ENCODE measurements at regions not wholly inside any gene's neighbourhood (a gene's known extent, or its start where the extent isn't known, plus 50 kb on each side); places are given as distances from the start of the nearest gene placed in this dataset.

DNA sequence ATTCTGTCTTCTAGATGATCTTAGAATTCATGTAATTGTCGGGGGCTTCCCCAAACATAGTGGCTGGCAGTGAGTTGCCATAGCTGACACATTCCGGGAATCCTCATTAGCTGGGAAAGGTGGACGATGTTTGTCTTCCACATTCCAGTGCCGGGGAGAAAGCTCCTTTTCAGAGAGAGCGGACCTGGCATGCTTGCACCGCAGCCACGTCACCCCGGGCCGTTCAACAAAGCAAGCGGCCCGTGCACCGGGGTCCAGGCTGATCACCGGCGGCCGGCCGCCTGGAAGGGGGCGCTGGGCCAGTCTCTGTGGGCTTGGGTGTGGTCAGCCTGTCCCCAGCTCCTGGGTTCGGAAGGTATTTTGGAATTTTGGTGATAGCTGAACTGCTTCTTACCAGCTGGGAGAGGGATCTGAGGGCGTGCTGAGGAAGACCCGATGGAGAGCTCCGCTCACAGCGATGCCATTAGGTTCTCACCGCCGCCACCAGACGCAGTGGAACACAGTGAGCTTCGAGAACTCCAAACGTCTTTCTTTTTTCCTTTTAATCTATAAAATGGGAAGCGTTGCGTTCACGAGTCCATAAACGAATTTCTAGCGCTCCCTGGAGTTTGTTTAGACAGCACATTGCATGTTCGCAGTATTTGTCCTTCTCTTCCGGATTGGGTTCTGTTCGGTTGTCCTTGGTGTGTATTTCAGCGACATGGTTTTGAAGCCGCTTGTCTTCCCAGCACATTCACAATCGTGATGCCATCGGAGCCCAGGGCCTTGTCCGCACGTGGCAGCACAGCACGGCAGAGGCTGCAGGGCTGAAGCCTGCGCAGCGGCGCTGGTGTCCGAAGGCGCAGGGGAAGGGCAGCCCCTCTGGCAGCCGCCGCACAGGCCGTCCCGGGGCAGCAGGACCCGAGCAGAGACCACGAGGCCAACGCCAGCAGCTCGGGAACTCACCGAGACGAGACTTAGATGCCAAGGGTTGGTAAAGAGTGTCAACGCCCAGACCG is 557.6 kb downstream of the QKI start:
- Mint-ChIP-seq H3K36me3 (ENCODE audit: low read depth) (no peaks in the 10 kb centered on the region), H3K9me3 (ENCODE audit: low read depth) (no peaks in the 10 kb centered on the region), H3K27me3 (no peaks in the 10 kb centered on the region), H3K4me1 (no peaks in the 10 kb centered on the region), H3K4me3 (no peak overlapping the region), H3K27ac (no peak overlapping the region)
- ATAC-seq: no peak
- CTCF ChIA-PET: no interaction called here
- intact Hi-C loops (cut with DNase I, micrococcal nuclease): no loop called here
- DNase-seq: no peak
- POLR2A ChIA-PET: no interaction called here

DNA sequence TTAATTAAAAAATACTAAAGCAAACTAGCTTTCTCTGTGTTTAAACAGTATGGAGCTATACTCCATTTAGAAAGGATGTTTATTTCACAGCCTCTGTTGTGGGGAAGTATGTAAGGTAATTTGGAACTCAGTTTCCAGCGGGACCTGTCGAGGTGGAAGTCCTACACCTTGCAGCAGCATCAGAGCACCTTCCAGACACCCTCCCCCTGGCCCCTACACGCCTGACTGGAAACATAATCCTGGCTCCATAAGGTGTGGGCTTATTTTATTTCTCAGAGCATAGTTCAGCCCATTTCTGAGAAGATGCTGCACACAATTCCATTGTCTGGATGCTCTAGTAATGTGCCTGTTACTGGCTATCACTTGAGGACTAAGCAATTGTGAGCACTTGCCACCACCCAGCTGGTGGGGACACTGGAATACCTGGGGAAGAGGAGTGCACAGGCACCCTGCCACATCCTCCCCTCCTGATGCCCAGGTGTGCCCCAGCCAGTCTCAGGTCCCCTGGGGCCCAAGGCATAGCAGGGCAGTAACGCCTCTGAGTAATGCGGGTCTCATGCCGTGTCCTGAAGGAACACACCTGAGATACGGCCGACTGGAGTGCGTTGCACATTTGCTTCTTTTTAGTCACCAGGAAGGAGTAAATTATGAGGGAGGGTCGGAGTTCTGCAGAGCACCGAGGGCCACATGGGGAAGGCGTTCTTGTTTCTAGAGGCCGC is 556.5 kb downstream of the QKI start:
- intact Hi-C loops (cut with DNase I, micrococcal nuclease): no loop called here
- Mint-ChIP-seq H3K36me3 (ENCODE audit: low read depth) (no peaks in the 10 kb centered on the region), H3K27ac (no peak overlapping the region), H3K9me3 (ENCODE audit: low read depth) (no peaks in the 10 kb centered on the region), H3K4me3 (no peak overlapping the region), H3K4me1 (no peaks in the 10 kb centered on the region), H3K27me3 (no peaks in the 10 kb centered on the region)
- POLR2A ChIA-PET: no interaction called here
- ATAC-seq (no peak), DNase-seq (no peak)
- CTCF ChIA-PET: no interaction called here

DNA sequence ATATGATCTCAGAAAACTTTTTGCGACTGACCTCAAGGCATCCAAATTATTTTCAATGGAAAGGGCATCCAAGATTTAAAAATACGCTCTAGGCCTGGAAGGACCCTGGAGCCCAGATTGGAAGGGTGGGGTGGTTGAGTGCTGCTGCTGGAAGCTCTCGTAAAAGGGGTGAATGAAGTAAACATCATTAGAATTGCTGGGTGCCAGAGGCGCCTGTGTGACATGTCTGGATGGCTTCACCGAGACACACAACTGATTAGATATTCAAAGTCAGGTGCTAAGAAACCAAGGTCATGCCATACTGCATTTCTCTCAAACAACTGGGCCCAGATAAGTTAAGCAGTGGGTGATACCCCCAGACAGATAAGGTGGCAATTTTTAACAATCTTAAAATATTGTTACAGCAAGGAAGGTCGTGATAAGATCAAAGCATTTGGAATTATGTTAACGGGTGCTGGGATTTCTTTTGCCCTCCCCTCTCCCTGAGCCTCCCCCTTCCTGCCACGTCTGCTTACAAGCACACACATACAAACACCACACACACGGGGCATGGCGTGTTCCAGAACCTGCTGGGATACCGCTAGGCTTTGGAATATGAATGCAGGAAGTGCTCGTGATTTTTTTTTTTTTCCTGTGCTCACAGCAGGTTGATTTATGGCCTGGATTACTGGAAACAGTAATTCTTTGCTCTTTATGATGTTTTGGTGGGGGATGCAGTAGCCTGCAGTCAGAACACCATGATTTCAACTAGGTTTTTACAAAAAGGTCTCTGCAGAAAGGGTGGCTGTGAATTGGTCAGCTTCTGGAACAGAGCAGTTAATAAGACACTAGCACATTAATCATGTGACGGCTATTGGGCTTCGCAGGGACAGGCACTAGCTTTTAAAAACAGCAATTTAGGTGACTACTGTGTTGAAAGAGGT is 551.2 kb downstream of the QKI start:
- no peak for DNase-seq
- intact Hi-C loops (cut with DNase I, micrococcal nuclease): no loop called here
- no peak overlapping the region for H3K27ac Mint-ChIP-seq
- no peak for ATAC-seq
- H3K4me1 Mint-ChIP-seq: no peaks in the 10 kb centered on the region
- POLR2A ChIA-PET: no interaction called here
- no peaks in the 10 kb centered on the region for H3K27me3 Mint-ChIP-seq
- no peaks in the 10 kb centered on the region for H3K36me3 Mint-ChIP-seq (ENCODE audit: low read depth)
- H3K9me3 Mint-ChIP-seq (ENCODE audit: low read depth): no peaks in the 10 kb centered on the region
- H3K4me3 Mint-ChIP-seq: no peak overlapping the region
- CTCF ChIA-PET: no interaction called here

DNA sequence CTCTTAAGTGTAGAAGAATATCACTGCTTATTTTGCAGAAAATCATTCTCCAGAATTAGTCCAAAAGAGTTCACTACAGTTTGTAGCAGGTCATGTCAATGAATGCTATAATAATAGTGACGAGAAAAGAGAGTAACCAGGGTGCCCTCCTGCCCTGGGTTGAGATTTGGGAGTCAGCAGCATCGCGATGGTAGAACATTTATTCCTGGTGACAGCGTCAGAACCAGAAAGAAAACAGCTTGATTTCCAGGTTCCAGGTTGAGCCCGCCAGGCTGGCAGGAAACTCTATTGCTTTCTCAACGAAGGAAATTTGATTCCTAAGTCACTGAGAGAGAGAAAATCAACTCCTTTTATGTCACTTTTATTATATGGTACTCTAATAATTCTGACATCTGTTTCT is 550.3 kb downstream of the QKI start:
- POLR2A ChIA-PET: no interaction called here
- DNase-seq (no peak), ATAC-seq (no peak)
- Mint-ChIP-seq H3K4me3 (no peak overlapping the region), H3K9me3 (ENCODE audit: low read depth) (no peaks in the 10 kb centered on the region), H3K27ac (no peak overlapping the region), H3K36me3 (ENCODE audit: low read depth) (no peaks in the 10 kb centered on the region), H3K27me3 (no peaks in the 10 kb centered on the region), H3K4me1 (no peaks in the 10 kb centered on the region)
- intact Hi-C loops (cut with DNase I, micrococcal nuclease): no loop called here
- CTCF ChIA-PET: no interaction called here

DNA sequence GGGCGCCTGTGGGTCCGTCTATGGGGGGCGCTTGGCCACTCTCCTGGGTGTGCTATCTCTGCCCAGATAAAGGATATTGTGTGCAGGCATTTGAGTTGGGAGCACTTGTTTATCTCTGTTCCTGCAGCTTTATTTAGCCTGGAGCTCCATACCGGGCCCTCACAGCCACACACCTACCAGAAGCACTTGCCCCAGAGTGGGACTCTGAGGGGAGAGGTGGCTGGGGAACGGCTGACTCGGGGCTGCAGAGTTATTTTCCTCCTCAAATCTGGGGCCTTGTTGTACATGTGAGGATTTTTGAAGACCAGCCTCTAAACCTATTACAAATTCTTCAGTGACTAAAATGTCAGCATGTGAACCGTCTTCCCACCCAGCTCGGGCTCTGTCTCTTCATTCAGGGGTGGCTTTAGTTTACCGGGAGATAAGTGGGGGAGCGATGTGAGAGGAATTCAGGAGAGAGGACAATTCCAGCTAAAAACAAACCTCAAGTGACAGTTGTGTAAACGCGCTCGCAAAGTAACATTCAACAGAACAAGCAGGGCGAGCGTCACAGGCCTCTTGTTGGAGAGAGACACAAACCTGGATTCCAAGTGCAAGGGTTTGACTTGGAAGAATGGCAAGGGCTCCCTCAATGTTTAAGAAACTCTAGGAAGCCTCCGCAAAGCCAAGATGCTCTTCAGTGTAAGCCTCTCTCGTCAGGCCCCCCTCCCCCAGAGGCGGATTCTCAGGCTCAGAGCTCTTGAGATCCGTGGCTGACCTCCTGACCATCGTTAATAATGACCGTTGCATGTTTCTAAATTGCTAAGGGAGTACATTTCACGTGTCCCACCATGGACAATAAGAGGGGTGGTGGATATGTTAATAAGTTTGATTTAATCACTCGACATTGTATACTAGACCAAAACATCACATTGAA is 548.9 kb downstream of the QKI start:
- Mint-ChIP-seq H3K9me3 (ENCODE audit: low read depth) (no peaks in the 10 kb centered on the region), H3K27ac (no peak overlapping the region), H3K4me3 (no peak overlapping the region), H3K27me3 (no peaks in the 10 kb centered on the region), H3K4me1 (no peaks in the 10 kb centered on the region), H3K36me3 (ENCODE audit: low read depth) (no peaks in the 10 kb centered on the region)
- ChIA-PET POLR2A (no interaction called here), CTCF (interaction anchor here (0.9 kb wide), 1 partner anchor 11 kb away, joined by 4 read pairs; no protein-coding TSS in a partner anchor)
- no peak for DNase-seq
- intact Hi-C loops (cut with DNase I, micrococcal nuclease): no loop called here
- ATAC-seq: no peak

DNA sequence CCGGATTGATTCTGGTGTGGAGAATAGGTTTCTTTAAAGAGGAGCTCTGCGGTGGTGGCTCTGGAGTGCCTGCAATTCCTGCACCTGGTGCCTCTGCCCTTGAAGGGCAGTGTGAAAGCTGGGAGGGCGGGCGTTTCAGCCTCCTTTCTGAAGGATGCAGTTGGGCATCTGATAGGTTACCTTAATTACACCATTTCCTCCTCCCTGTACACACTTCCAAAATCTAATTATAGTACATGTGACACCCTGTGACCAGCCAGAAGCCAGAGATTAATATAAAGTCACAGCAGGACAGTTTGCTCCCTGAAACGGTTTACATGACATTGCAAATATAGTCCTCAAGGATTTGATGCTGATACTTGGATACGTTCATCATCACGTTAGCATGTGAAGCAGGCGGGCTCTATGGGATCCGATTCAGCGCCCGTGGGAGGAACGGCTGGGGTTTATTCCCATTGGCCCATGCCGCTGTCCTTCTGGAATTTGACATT is 548.2 kb downstream of the QKI start:
- ChIA-PET CTCF (interaction anchor here (0.9 kb wide), 1 partner anchor 12 kb away, joined by 4 read pairs; no protein-coding TSS in a partner anchor), POLR2A (no interaction called here)
- DNase-seq: no peak
- H3K4me3 Mint-ChIP-seq: no peak overlapping the region
- no peaks in the 10 kb centered on the region for H3K36me3 Mint-ChIP-seq (ENCODE audit: low read depth)
- no peak for ATAC-seq
- H3K4me1 Mint-ChIP-seq: no peaks in the 10 kb centered on the region
- H3K27ac Mint-ChIP-seq: no peak overlapping the region
- intact Hi-C loops (cut with DNase I, micrococcal nuclease): no loop called here
- H3K9me3 Mint-ChIP-seq (ENCODE audit: low read depth): no peaks in the 10 kb centered on the region
- H3K27me3 Mint-ChIP-seq: no peaks in the 10 kb centered on the region

DNA sequence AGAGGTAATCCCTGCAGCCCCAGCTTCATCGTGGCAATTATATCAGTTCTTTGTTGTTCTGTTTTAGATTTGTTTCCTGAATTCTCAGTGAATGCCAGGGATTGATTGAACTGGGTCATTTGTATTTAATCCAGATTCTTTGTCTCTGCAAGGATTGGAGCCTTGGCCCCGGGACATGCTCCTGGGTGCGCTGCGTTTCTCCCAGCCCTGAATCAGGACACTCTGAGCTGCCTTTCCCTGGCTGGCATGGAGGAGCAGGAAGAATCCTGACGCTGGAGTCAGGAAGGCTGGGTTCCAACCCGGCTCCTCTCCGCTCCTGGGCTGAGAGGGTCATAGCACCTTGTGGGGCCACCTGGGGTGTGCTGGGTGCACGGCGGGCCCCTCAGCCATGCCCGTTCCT is 545.6 kb downstream of the QKI start:
- DNase-seq (no peak), ATAC-seq (no peak)
- no peak overlapping the region for H3K27ac Mint-ChIP-seq
- no peak overlapping the region for H3K4me3 Mint-ChIP-seq
- no peaks in the 10 kb centered on the region for H3K9me3 Mint-ChIP-seq (ENCODE audit: low read depth)
- no peaks in the 10 kb centered on the region for H3K4me1 Mint-ChIP-seq
- CTCF ChIA-PET: interaction anchor here (1.1 kb wide), 1 partner anchor 402 kb away, joined by 4 read pairs; no protein-coding TSS in a partner anchor
- POLR2A ChIA-PET: no interaction called here
- no peaks in the 10 kb centered on the region for H3K36me3 Mint-ChIP-seq (ENCODE audit: low read depth)
- intact Hi-C loops (cut with DNase I, micrococcal nuclease): no loop called here
- H3K27me3 Mint-ChIP-seq: peaks cover 11% of the 10 kb centered on the region

DNA sequence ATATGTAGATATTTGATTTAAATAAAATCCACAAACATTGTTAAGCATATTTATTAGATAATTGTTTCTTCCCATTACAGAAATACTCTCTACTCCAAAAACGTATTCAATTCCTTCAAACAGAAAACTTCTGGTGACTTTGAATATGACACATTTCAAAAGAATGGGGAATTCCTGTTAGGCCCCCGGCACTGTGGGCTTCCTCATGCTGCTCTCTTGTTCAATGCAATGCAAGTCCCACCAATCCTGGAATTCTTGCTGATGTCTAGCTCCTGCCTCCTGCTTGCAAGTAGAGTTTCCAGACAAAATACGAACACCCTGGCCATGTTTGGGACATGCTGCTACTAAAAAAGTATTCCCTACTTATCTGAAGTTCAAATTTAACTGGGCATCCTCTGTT is 544.1 kb downstream of the QKI start:
- Mint-ChIP-seq H3K27me3 (peaks cover 17% of the 10 kb centered on the region), H3K4me3 (no peak overlapping the region), H3K4me1 (no peaks in the 10 kb centered on the region), H3K36me3 (ENCODE audit: low read depth) (no peaks in the 10 kb centered on the region), H3K9me3 (ENCODE audit: low read depth) (no peaks in the 10 kb centered on the region), H3K27ac (no peak overlapping the region)
- POLR2A ChIA-PET: no interaction called here
- intact Hi-C loops (cut with DNase I, micrococcal nuclease): loop anchor here (5.0 to 10.0 kb wide), 3 partner anchors 404 to 969 kb away; no protein-coding TSS in a partner anchor
- ATAC-seq (no peak), DNase-seq (no peak)
- CTCF ChIA-PET: interaction anchor here (1.1 kb wide), 1 partner anchor 800 kb away, joined by 3 read pairs; no protein-coding TSS in a partner anchor

DNA sequence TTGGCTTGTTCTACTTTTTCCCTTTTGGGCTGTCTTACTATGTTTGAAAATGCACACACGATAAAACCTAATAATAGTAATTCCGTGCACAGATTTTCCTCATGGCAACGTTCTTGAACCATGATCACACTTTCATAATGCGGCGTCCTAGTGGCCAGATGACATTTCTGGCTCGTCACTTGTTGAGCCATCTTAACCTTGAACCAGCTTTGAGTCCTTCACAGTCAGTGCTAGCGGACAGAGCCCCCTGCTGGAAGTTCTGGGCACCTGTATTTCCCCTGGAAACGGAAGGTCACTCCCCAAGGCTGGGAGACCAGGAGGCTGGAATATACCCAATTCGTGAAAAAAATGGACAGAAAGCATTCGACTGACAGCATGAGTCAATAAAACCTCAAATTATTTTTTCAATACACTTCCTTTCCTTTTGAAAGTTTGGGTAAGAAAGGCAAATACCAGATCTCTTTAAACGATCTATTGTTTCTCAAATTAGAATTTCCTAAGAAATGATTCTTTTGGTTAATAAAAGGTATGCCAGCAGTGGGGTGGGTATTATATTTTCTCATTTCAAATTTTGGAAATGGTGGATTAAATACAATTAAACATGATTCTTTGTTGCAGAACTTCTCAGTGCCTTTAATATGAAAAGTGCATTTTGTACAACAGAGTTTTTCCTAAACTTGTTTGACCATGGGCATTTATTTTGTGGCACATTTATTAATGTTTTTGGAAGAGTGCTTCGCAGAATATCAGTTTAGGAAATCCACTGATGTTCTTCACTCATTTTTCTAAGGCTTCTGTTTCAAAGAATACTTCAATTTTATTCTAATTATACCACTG is 542.3 kb downstream of the QKI start:
- H3K36me3 Mint-ChIP-seq (ENCODE audit: low read depth): no peaks in the 10 kb centered on the region
- DNase-seq (peak; percentile 77), ATAC-seq (peak; percentile 74)
- H3K4me3 Mint-ChIP-seq: no peak overlapping the region
- intact Hi-C loops (cut with DNase I, micrococcal nuclease): loop anchor here (1.0 to 10.0 kb wide), 6 partner anchors 402 to 1050 kb away; no protein-coding TSS in a partner anchor
- no peak overlapping the region for H3K27ac Mint-ChIP-seq
- no peaks in the 10 kb centered on the region for H3K9me3 Mint-ChIP-seq (ENCODE audit: low read depth)
- no peaks in the 10 kb centered on the region for H3K4me1 Mint-ChIP-seq
- peaks cover 22% of the 10 kb centered on the region for H3K27me3 Mint-ChIP-seq
- ChIA-PET POLR2A (no interaction called here), CTCF (interaction anchor here (0.5 to 1.0 kb wide), 6 partner anchors 188 to 1837 kb away, joined by 3 to 4 read pairs (median 3); no protein-coding TSS in a partner anchor)

DNA sequence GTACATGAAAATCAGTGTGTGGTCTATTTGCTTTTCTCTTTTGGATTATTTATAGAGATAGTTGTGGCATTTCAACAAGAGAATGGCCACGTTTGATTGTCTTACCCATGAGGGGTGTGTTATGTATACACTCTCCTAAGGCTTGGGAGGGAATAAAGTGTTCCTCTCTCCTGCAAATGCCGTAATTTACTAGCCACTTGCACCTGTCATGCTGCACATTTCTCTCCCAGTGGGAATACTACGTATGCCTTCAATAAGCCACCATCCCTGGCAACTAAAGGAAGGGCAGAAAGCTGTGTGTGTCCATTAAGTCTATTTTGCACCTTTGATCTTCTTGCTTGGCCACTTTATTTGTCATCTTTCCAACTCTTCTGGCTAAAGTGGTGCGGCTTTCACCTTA is 541.2 kb downstream of the QKI start:
- DNase-seq (no peak), ATAC-seq (no peak)
- H3K4me3 Mint-ChIP-seq: no peak overlapping the region
- ChIA-PET POLR2A (no interaction called here), CTCF (interaction anchor here (1.0 to 1.3 kb wide), 2 partner anchors 18 to 234 kb away, joined by 3 to 4 read pairs; no protein-coding TSS in a partner anchor)
- H3K4me1 Mint-ChIP-seq: no peaks in the 10 kb centered on the region
- intact Hi-C loops (cut with DNase I, micrococcal nuclease): loop anchor here (1.0 to 10.0 kb wide), 6 partner anchors 401 to 1049 kb away; no protein-coding TSS in a partner anchor
- no peaks in the 10 kb centered on the region for H3K36me3 Mint-ChIP-seq (ENCODE audit: low read depth)
- H3K9me3 Mint-ChIP-seq (ENCODE audit: low read depth): no peaks in the 10 kb centered on the region
- H3K27ac Mint-ChIP-seq: no peak overlapping the region
- peaks cover 29% of the 10 kb centered on the region for H3K27me3 Mint-ChIP-seq

All from activated CD4-positive, alpha-beta T cell treated with anti-CD3 and anti-CD28 coated beads for 36 hours (primary cell).